ENCODE measurements at regions not wholly inside any gene's neighbourhood (a gene's known extent, or its start where the extent isn't known, plus 50 kb on each side); places are given as distances from the start of the nearest gene placed in this dataset.

- Mint-ChIP-seq H3K36me3 (ENCODE audit: low read depth) (no peaks in the 10 kb centered on the region), H3K27me3 (no peaks in the 10 kb centered on the region), H3K4me3 (no peak overlapping the region), H3K27ac (no peak overlapping the region), H3K9me3 (no peaks in the 10 kb centered on the region), H3K4me1 (ENCODE audit: low read depth) (no peaks in the 10 kb centered on the region)
- intact Hi-C loops (cut with micrococcal nuclease): no loop called here
Observed at GRCh38 chr6:169841251-169841650, 89.8 kb downstream of the ERMARD start.

- Mint-ChIP-seq H3K4me3 (no peak overlapping the region), H3K4me1 (ENCODE audit: low read depth) (no peaks in the 10 kb centered on the region)
Observed at GRCh38 chr6:169839898-169840631, 88.6 kb downstream of the ERMARD start.

GRCh38 chr6:169839493-169839892 lies 88.1 kb downstream of the ERMARD start:
- H3K27ac Mint-ChIP-seq: no peak overlapping the region

More at GRCh38 chr6:169839898-169840631, 88.6 kb downstream of the ERMARD start:
- H3K36me3 Mint-ChIP-seq (ENCODE audit: low read depth): no peaks in the 10 kb centered on the region
- H3K9me3 Mint-ChIP-seq: no peaks in the 10 kb centered on the region
- intact Hi-C loops (cut with micrococcal nuclease): loop anchor here (10.0 kb wide), 1 partner anchor 475 kb away; no protein-coding TSS in a partner anchor
- no peak overlapping the region for H3K27ac Mint-ChIP-seq
- H3K27me3 Mint-ChIP-seq: peaks cover 3% of the 10 kb centered on the region

GRCh38 chr6:169839029-169839481 lies 87.6 kb downstream of the ERMARD start:
- no peaks in the 10 kb centered on the region for H3K4me1 Mint-ChIP-seq (ENCODE audit: low read depth)
- intact Hi-C loops (cut with micrococcal nuclease): loop anchor here (10.0 kb wide), 1 partner anchor 476 kb away; no protein-coding TSS in a partner anchor
- H3K4me3 Mint-ChIP-seq: no peak overlapping the region
- no peak overlapping the region for H3K27ac Mint-ChIP-seq
- no peaks in the 10 kb centered on the region for H3K36me3 Mint-ChIP-seq (ENCODE audit: low read depth)
- H3K27me3 Mint-ChIP-seq: peaks cover 7% of the 10 kb centered on the region
- no peaks in the 10 kb centered on the region for H3K9me3 Mint-ChIP-seq

More at GRCh38 chr6:169839493-169839892, 88.1 kb downstream of the ERMARD start:
- H3K27me3 Mint-ChIP-seq: peaks cover 5% of the 10 kb centered on the region
- no peak overlapping the region for H3K4me3 Mint-ChIP-seq
- intact Hi-C loops (cut with micrococcal nuclease): loop anchor here (10.0 kb wide), 1 partner anchor 475 kb away; no protein-coding TSS in a partner anchor
- H3K4me1 Mint-ChIP-seq (ENCODE audit: low read depth): no peaks in the 10 kb centered on the region
- no peaks in the 10 kb centered on the region for H3K9me3 Mint-ChIP-seq
- no peaks in the 10 kb centered on the region for H3K36me3 Mint-ChIP-seq (ENCODE audit: low read depth)

- H3K36me3 Mint-ChIP-seq (ENCODE audit: low read depth): no peaks in the 10 kb centered on the region
- no peak overlapping the region for H3K4me3 Mint-ChIP-seq
- H3K4me1 Mint-ChIP-seq (ENCODE audit: low read depth): no peaks in the 10 kb centered on the region
- no peak overlapping the region for H3K27ac Mint-ChIP-seq
- intact Hi-C loops (cut with micrococcal nuclease): loop anchor here (10.0 kb wide), 1 partner anchor 476 kb away; no protein-coding TSS in a partner anchor
- peaks cover 10% of the 10 kb centered on the region for H3K27me3 Mint-ChIP-seq
- no peaks in the 10 kb centered on the region for H3K9me3 Mint-ChIP-seq
Observed at GRCh38 chr6:169838346-169839028, 87.1 kb downstream of the ERMARD start.

GRCh38 chr6:169837529-169838250 lies 86.3 kb downstream of the ERMARD start:
- H3K27ac Mint-ChIP-seq: no peak overlapping the region
- peaks cover 12% of the 10 kb centered on the region for H3K27me3 Mint-ChIP-seq
- H3K4me3 Mint-ChIP-seq: no peak overlapping the region
- no peaks in the 10 kb centered on the region for H3K4me1 Mint-ChIP-seq (ENCODE audit: low read depth)
- intact Hi-C loops (cut with micrococcal nuclease): loop anchor here (10.0 kb wide), 1 partner anchor 477 kb away; no protein-coding TSS in a partner anchor
- no peaks in the 10 kb centered on the region for H3K9me3 Mint-ChIP-seq
- no peaks in the 10 kb centered on the region for H3K36me3 Mint-ChIP-seq (ENCODE audit: low read depth)

- peaks cover 7% of the 10 kb centered on the region for H3K4me1 Mint-ChIP-seq (ENCODE audit: low read depth)
- no peak overlapping the region for H3K4me3 Mint-ChIP-seq
- intact Hi-C loops (cut with micrococcal nuclease): loop anchor here (10.0 kb wide), 1 partner anchor 481 kb away; no protein-coding TSS in a partner anchor
- H3K9me3 Mint-ChIP-seq: no peaks in the 10 kb centered on the region
- H3K36me3 Mint-ChIP-seq (ENCODE audit: low read depth): no peaks in the 10 kb centered on the region
- peaks cover 23% of the 10 kb centered on the region for H3K27me3 Mint-ChIP-seq
- no peak overlapping the region for H3K27ac Mint-ChIP-seq
Observed at GRCh38 chr6:169833258-169833794, 81.9 kb downstream of the ERMARD start.

- intact Hi-C loops (cut with micrococcal nuclease): loop anchor here (1.0 to 10.0 kb wide), 2 partner anchors 482 to 685 kb away; no protein-coding TSS in a partner anchor
- Mint-ChIP-seq H3K4me3 (no peak overlapping the region), H3K27ac (no peak overlapping the region), H3K36me3 (ENCODE audit: low read depth) (no peaks in the 10 kb centered on the region), H3K27me3 (peaks cover 23% of the 10 kb centered on the region), H3K9me3 (no peaks in the 10 kb centered on the region), H3K4me1 (ENCODE audit: low read depth) (peaks cover 7% of the 10 kb centered on the region)
Observed at GRCh38 chr6:169832247-169832948, 81.0 kb downstream of the ERMARD start.

- intact Hi-C loops (cut with micrococcal nuclease): loop anchor here (1.0 to 10.0 kb wide), 2 partner anchors 483 to 686 kb away; no protein-coding TSS in a partner anchor
- no peak overlapping the region for H3K27ac Mint-ChIP-seq
Observed at GRCh38 chr6:169831450-169832246, 80.2 kb downstream of the ERMARD start.

More at GRCh38 chr6:169831450-169832246, 80.2 kb downstream of the ERMARD start:
- Mint-ChIP-seq H3K4me1 (ENCODE audit: low read depth) (peaks cover 7% of the 10 kb centered on the region), H3K27me3 (peaks cover 25% of the 10 kb centered on the region), H3K36me3 (ENCODE audit: low read depth) (no peaks in the 10 kb centered on the region), H3K9me3 (no peaks in the 10 kb centered on the region), H3K4me3 (no peak overlapping the region)
